ENCODE measurements at regions not wholly inside any gene's neighbourhood (a gene's known extent, or its start where the extent isn't known, plus 50 kb on each side); places are given as distances from the start of the nearest gene placed in this dataset.

DNA sequence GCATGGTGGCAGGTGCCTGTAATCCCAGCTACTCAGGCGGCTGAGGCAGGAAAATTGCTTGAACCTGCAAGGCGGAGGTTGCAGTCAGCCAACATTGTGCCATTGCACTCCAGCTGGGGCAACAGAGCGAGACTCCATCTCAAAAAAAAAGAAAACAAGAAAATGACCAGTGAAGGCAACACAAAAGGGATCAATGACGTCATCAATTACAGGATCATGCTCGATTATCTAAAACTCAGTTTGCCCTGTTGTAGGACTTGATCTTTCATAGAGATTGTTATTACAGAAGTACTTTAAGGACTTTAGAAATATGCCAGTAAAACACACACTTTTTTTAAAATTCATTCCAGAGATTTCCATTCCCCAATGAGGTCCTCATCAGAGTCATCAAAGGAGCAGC lies 147.8 kb downstream of the ETS2 start:
- DNase-seq: no peak

DNA sequence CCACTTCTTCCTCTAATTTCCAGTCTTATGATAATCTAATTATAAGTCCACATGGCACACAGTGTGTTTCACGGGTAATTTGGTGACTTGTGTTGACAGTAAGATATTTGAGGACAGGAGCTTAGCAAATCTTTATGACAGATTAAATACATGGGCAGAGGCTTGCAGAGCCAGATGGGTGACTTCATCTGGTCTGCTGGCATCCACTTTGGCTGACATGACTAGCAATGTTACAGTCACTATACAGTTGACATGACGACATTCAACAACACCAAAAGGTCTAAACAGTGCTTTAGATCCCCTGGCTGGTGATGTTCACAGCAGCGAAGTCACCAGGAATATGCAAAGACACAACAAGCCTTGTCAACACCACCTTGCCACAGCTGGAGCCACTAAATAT lies 147.2 kb downstream of the ETS2 start:
- DNase-seq: no peak

DNA sequence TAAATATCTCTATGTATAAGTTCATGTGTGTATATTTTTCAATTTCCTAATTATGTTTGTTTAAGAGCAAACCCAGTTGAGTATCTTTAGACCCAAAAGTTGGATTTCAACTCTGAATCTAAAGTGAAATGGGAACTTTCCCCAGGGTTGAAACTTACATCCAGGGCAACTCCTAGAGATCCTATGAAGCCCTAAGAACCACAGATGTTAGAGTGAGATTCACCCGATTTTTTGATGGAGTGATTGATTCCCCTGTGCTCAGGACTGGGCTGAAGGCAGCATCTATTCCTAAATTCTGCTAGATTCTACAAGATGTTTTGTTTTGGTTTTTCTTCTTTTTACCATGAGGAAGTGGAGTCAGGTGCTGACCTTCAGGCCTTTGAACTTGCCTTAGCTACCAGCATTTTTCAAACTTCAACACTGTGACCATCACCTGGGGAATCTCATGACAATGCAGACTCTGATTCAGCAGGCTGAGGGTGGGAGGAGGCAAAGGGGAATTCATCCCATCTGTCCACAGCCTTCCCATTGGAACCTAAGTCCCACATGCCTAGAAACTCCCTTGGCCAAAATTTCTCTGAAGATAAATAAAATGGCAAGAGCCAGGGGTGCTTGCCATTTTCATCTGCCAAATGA lies 145.5 kb downstream of the ETS2 start:
- DNase-seq: no peak

DNA sequence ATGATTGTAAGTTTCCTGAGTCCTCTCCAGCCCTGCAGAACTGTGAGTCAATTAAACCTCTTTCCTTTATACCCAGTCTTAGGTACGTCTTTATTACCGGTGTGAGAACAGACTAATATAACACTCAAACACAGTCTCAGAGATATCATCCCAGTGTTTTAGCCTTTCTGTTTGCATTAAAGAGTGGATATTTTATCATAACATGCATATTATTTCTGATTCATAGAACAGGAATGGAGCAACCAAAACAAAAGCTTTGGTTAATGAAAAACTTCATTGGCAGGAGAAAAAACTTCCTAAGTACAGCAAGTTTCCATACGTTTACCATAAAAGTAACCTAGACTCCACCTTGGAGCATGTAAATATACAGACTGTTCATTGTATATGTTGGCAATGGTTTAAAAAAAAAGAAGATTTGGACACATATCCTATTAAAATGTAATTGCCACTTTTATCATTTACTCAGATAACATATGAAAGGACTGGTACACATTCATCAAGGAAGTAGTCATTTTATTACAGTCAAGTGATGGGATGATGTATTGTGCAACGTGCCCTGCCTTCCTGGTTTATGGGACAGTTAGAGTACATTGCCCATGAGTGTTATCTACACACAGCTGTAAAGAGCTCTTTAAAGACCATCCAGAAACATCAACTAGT lies 144.8 kb downstream of the ETS2 start:
- DNase-seq: no peak

DNA sequence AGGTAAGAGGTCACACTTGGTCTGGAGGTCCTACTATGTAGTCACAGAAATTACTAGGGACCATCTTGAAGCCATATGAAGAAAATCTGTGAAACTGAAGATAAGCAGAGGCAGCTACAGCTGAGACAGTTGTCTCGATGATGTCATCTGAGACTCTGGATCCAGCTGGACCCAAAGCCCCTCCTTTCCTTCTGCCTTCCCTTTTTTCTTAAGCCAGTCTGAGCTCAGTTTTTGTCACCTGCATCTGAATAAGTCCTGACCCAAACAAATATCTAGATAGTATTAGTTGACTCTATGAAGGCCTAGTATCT lies 143.3 kb downstream of the ETS2 start:
- no peak for DNase-seq

DNA sequence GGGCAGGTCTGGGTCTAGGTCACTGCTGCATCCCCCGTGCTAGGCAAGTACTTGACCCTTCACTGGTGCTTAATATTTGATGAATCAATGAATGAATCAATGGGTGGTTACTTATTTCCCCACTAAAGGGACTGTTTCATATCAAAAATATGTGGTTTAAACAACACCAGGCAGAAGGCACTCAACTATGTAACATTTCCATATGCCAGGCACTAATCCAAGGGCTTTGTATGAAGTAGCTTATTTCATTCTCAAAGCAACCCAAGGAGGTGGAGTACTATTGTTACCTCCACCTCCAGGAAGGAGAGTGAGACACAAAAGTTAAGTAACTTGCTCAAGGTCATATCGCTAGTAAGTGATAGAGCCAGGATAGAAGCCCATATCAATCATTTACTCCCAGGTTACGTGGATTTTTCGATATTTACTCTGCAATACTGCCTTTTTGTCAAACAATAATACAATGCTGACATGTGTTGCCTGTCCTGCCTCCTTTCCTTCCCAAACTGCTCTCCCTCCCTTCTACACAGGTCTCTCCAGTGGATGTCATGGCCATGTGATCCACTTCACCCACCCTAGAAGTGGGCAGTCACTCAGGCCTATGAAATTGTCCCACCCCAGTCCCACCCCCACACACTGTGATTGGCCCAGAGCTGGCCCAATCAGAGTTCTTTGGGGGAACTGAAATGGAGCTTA lies 142.8 kb downstream of the ETS2 start:
- DNase-seq: no peak

DNA sequence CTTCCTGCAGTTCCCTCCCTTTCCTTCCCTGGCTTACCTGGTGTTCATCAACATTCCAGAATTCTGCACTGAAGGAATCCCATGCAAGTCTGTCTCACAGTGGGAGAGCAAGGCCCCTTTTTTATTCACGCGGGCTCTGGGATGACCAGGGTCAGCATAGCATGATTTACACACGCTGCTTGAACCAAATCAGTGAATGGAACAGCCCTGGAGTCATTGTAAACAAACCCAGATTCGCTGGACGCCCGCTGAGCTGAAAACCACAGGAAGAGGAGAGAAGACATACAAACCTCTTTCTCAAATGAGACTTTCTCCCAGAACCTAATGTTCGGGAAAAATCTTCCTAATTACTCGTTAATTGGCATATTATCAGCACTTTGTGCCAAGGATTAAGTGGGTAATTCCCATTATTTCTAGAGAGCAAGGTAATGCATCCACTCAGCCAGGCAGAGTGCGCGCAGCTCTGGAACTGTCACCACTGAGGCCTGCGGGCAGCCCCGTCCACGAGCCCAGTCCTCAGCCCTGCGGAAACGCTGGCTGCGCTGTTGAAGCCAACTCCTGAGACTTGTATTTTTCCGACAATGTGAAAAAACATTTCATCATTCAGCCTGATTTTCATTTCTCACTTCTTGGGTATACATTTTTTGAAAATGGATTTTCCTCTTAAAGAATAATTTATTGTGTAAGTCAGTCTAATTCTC lies 140.0 kb downstream of the ETS2 start:
- no peak for DNase-seq

DNA sequence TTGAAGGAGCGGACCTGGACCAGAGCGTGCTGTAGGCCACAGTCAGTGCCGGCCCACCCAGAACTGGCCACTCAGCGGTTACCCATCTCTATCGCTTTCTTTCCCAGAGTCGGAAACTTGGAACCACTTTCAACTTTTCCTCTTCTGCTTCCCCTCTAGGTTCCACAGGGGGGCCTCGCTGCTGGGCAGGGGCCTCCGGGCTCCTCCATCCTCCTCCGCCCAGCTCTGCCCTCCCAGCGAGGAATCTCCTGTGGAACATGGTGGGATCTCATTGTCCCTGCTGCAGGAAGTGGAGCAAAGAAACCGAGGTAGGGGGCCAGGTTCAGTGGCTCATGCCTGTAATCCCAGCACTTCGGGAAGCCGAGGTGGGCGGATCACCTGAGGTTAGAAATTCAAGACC lies 139.2 kb downstream of the ETS2 start:
- DNase-seq: no peak

DNA sequence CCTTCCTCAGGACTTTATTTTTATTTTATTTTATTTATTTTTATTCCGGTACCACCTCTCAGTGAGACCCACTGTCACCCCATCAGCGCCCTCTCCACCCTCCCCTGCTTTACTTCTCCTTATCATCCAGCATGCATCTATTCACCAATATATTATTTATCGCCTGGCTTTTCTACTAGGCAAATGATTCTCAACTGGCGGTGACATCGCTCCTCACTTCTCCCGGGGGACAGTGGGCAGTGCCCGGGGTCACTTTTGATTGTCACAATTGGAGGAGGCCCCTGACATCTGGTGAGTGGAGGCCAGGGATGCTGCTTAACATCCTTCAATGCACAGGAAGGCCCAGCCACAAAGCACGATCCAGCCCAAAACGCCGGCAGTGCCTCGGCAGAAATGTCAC lies 138.7 kb downstream of the ETS2 start:
- no peak for DNase-seq

DNA sequence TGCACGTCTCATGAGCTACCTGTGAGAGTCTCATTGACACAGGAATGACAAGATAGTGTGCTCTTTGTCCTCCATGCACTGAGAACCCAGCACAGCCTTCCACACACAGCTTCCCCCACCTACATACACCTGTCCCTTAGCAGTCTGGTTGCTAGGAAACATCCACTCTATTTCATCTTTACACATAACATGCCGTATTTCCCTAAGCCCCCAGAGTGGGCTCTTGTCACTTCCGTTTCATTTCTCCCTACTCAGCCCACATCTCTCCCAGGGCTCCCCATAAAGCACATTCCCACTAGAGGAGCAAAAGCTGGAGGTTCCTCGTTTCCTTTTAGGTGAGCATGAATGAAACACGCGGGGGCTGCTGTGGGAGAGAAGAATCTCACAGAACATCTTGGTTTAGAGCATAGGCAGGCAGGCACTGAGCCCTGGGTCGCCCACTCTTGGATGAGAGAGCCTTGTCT lies 137.1 kb downstream of the ETS2 start:
- DNase-seq: no peak

DNA sequence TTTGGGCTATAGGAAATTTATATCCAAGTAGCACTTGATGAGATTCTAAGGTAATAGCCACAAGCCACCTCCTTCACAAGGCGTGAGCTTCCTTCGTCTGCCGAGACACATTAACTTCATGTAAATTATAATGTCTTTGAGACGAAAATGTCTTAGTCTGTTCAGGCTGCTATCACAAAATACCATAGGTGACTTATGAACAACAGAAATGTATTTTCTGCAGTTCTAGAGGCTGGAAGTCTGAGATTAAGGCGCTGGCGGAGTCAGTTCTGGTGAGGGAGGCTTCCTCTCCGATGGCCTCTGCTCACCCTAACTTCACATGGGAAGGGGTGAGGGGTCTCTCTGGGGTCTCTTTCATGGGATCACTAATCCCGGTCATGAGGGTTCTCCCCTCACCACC lies 133.0 kb downstream of the ETS2 start:
- no peak for DNase-seq

DNA sequence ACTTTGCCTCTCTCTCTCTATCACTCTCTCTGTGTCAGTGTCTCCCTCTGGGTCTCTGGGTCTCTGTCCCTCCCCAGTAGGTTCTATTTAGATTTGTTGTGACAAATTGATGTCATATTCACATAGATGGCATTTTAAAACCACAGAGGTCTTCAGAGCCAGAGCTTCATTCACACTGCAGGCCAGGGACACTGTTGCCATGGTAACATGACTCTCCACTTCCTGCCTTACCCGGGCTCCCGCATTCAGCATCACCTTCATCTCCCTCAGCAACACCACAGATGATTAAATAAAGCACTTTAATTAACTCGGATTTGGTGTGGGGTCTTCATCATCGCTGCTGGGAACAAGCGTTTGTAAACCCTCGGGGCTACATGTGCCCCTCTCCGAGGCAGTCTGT lies 132.6 kb downstream of the ETS2 start:
- DNase-seq: peak; percentile 35 to 43

DNA sequence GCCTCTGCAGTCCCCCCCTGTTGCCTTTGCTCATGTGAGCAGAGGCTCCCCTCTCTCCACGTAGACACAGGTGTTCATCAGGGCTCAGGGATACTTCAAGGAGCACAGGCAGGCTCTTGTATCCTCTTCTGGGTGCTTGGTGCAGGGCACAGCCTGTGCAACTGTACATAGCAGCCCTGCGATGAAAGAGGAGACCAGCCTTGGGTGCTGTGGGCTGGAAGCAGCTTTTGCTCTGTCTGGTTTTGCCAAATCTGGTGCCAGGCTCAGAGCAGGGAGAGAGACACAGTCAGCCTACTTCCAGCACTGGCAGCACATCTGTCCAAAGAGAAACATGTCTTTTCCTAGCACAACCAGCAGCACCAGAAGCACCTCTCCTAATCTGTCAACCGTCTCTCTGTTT lies 132.1 kb downstream of the ETS2 start:
- DNase-seq: no peak

DNA sequence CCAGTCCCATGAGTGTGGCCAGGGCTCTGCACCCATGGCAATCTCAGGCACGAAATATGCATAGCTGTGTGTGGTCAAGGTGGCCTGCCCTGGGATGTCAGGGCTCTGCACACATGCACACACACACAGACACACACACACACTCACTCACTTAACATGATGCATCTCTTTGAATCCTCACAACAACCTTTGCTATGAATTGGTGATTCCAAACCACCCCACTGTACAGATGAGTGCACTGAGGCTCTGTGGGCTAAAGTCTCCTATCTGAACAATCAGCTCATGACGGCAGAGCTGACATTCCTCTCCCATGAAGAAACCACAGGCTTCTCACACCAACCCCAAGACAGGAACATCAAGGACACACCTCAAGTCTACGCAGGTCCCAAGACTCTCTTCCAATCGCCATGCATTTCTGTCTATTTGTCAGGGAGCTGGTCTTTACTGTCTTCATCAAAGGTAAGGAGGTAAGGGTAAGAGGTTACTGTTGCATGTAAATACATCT lies 131.6 kb downstream of the ETS2 start:
- no peak for DNase-seq

DNA sequence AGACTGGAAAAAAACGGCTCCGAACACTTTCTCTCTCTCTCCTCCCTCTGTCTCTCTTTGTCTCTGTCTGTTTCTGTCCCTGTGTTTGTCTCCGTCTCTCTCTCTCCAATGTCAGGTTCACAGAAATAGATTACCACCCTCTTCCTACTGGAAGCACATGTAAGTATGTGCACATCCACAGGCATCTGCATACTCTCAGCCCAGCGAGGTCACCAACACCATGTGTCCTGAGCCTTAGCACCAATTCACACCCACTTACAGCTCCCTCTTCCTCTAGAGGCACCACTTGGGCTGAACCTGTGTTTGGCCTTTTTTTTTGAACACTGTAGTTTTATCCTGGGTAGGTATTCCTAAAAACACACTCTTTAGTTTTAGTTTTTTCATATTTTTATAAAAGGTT lies 130.5 kb downstream of the ETS2 start:
- DNase-seq: no peak

DNA sequence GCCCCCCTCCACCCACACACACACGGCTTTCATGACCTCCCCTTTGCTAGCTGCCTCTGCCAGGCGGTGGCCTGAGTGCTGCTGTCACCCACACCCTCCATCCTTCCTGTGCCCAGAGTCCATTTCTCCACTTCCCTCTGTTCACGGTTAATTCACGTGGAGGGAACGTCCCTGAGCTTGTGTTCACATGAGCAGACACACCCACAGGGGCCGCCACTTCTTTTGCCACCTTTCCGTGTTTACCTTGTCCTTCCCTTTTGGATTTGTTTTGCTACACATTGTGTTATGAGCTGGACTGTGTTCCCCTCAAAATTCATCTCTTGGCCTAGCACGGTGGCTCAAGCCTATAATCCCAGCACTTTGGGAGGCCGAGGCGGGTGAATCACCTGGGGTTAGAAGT lies 128.0 kb downstream of the ETS2 start:
- DNase-seq: no peak

DNA sequence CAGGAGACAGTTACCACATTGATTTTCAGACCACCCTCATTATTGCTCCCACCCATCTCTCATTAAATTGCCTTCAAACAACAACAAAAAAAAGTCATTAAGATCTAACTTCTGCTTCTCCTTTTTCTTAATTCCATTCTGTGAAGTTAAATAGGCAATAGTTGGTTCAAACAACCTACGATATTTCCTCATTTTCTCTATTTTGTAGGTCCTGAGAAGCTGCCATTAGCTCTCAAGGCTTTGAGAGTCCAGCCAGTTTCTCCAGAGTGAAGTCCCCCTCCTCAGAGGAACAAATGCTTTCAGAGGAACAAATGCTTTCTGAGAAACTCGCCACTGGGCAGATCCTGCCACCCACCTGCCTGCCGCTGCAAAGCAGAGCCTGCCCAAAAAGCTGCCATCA lies 125.6 kb downstream of the ETS2 start:
- no peak for DNase-seq

DNA sequence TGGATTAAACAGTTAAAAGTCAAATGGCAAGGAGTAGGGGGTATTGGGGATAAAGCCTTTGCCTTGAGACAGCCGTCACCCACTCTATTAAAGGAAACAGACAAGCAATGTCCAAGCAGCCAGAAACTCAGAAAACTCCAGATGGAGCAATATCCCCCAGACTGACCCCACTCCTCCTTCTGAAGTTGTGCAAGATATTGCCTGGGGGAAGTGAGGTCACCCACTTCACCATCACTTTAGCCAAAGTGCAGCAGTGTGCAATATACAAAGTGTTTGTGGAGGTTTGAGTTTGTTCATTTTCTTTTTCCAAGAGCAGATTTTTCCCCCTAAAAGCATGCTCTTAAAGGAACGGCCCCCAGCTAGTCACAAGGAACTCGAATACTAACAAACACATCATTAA lies 125.1 kb downstream of the ETS2 start:
- DNase-seq: peak in 1 of 2 donors; percentile 59

DNA sequence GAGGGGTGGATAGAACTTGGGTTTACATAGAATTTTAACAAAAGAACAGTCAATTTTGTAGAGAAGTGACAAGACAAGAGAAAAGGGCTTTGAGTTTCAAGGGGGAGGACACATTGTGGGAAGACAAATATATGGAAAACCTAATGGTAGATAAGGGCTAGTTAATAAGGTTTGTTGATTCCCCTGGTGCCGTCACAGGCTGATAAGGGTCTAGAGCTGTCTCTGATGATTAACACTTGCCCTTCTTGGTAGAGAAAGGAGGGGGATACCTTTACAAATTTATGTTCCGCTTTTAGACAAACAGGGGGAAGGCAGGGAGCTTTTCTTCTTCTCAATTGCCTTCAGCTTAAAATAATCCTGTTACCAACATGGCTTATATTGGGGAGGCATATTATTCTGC lies 124.3 kb downstream of the ETS2 start:
- DNase-seq: no peak

DNA sequence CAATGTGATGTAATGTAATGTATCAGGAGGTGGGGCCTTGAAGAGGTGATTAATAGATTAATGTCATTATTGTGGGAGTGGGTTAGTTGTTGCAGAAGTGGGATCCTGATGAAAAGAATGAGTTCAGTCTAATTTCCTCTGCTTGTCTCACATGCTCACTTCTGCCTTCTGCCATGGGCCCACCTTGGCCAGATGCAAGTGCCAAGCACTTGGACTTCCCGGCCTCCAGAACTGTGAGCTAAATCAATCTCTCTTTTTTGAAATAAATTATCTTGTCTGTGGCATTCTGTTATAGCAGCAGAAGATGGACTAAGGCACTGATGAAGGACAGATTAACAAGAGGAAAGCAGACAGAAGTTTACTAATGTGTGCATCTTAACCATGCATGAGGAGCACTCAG lies 123.9 kb downstream of the ETS2 start:
- no peak for DNase-seq

DNA sequence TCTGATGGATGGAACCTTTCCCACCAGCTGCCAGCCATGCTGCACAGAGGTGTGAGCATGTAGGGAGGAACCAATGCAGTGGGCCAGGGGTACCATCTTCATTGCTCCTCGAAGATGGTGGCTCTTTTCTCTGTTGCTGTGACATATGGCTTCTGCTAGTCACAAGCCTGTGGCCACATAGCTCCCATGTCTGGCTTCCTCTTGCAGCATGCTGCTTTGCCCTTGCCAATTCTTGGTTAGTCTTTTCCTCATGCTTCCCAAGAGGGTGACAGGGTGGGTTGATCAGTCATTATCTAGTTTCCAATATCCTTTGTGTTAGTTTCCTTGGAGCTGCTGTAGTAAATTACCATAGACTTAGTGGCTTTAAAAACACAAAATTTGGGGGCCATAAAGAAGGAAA lies 123.4 kb downstream of the ETS2 start:
- DNase-seq: no peak

DNA sequence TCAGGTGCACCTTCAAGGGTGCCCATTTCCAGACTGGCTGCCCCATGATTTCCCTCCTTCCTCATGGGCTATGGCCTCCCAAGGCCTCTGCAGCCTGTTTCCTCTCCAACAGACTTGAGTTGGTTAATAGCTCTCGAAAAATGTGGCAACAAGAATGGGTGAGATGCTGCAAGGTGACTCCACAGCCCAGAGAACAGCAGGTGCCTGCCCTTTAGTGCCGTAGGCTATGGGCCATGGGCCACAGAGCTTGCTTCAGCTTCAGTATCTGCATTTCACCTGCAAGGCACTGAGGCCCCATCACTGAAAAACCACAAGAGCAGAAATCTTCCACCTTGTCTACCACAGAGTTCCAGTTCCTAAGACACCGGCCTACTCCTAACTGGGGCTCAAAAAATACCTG lies 122.0 kb downstream of the ETS2 start:
- DNase-seq: no peak

DNA sequence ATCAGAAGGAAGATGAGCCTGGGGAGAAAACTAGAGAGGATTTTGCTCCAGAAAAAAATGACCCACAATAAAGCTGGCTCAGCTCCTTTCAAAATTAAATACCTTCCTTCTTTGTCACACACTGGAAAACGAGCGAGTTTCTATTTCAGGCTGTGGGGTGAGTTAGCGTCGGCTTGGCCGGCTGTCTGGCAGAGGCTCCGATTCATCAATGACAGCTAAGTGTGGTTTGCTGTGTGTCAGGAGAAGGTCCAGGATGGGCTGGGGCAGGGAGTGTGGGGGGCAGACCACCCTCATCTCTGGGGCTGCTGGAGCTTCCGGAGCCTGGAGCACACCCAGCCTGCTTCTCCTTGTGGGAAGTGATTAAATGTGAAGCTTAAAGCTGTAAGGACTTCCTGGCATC lies 120.2 kb downstream of the ETS2 start:
- peak in 1 of 2 donors; percentile 13 for DNase-seq

DNA sequence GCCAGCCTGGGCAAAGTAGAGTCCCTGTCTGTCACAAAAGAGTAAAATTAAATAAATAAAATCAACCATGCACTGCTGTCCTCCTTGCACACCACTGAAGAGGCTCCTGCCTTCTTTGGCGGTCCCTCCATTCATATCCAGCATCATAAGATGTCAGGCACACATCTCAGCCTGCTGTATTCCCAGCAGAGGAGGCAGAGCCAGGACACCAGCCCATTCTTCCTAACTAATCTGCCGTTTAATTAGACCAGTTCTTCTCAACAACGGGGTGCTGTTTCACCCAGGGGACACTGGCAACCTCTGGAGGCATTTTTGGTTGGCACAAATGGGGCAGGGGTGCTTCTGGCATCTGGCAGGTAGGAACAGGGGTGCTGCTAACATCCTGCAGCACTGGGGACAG lies 119.7 kb downstream of the ETS2 start:
- no peak for DNase-seq

All from CD4-positive, alpha-beta T cell treated with Interleukin-4 for 1 hour (primary cell).